Activated CD4-positive, alpha-beta T cell treated with anti-CD3 and anti-CD28 coated beads, Interleukin-10, Interleukin-2, amounts not matched to agents 100 ng/mL and 50 ng/mL, durations not matched to agents 16 hours and 8 hours (primary cell): ENCODE measurements at regions not wholly inside any gene's neighbourhood (a gene's known extent, or its start where the extent isn't known, plus 50 kb on each side); places are given as distances from the start of the nearest gene placed in this dataset.
A peak's percentile ranks its signal among the peaks of the same experiment; 100 is the strongest.
"Not testable (repeated sequence)": the region's sequence is repeated elsewhere in the genome, so short reads cannot be mapped to it uniquely, and the experiment has no call there.

ENCODE experiments used
- DNase-seq: peaks from one replicate; pipeline ENCODE4 v3.0.0-alpha.2; 2020

DNA sequence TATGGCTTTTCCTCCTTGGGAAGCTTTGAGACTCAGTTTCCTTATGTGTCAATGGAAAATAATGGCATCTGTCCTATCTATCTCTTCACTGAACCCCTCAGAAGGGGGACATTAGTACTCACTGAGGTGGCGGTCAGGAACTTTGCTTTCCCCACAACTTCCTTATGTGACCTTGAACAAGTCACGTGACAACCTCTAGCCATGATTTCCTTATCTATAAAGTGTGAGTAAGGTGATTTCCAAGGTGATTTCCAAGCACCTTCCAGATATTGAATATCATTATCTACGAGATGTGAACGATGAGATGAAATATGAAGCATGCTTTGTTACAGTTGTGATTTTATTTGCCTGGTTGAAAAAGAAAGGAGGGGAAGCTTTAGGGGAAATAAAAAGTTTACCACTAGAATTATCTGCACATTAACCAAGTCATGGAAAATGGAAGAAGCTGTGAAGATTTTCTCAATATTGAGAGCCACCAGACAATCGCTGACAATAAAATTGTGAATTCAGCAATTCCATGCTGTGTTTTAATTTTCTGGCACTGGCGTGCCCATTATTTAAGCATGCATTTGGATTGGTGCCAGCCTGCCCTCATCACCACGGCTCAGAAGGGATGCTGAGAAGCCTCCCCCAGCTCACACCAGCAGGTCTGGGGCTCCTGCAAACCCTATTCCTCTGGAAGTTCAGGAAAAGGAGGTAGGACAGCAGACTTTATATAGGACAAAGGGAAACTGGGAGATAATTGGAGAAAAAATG, 255.3 kb downstream of the CD83 start:
- DNase-seq: no peak

DNA sequence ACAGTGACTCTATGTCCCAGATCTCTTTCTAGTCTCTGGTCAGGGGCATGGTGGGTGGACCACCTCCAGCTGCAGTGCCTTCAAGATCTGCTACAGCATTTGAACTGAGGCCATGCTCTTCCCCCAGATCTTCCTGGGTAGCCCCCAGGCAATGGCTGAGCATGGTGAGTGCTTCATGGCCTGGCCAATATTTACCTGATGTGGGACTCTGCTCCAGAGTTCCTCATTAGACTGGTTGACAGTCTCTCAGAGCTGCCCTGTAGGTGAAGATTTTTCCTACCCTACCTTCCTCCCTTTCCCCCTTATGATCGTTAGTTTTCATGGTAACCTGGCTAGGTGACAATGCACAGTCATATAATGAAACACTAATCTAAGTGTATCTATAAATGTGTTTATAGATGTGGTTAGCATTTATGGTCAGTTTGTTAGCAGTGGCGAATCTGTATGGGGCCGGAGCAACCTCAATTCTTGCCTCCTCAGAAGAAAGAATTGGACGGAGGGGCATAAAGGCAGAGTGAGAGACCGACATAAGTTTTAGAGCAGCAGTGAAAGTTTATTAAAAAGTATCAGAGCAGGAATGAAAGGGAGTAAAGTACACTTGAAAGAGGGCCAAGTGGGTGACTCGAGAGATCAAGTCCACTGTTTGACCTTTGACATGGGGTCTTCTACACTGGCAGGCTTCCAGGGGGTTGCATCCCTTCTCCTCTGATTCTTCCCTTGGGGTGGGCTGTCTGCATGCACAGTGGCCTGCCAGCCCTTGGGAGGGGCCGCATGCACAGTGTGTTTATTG, 256.3 kb downstream of the CD83 start:
- DNase-seq: no peak

DNA sequence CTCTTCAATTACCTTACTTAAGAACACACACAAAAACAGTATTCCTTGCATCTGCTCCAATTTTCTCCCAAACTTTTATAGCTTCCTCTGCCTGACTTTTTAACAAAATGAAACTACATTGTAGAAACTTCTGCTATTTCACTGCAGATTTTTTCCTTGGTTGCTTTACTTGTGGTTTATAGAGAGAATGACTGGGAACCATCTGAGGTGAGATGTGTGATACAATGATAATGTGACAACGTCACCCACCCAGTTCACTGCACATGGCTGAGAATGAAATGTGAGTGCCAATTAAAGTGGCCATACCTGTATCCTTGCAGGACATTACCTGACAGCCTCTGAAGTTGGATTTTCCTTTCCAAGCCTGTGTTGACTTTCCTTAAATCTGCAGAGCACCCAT, 258.4 kb downstream of the CD83 start:
- DNase-seq: no peak

DNA sequence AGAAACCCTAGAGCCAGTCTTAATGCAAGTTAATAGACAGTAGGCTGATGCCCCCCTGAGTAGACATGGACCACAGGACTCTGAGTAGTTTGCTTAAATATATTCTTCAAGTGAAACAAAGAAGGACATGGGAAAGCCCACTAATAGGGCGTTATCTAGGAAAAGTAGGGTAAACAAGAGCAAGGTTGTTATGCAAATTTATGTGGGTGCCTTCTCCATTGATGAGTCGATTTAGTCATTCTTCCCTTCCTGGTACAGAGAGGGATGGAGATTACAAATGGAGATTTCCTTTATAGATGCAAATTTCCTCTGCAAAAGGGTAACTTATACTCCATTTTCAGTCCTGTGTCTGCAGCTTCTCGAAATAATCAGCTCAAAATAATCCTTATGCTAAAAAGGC, 262.0 kb downstream of the CD83 start:
- DNase-seq: no peak

DNA sequence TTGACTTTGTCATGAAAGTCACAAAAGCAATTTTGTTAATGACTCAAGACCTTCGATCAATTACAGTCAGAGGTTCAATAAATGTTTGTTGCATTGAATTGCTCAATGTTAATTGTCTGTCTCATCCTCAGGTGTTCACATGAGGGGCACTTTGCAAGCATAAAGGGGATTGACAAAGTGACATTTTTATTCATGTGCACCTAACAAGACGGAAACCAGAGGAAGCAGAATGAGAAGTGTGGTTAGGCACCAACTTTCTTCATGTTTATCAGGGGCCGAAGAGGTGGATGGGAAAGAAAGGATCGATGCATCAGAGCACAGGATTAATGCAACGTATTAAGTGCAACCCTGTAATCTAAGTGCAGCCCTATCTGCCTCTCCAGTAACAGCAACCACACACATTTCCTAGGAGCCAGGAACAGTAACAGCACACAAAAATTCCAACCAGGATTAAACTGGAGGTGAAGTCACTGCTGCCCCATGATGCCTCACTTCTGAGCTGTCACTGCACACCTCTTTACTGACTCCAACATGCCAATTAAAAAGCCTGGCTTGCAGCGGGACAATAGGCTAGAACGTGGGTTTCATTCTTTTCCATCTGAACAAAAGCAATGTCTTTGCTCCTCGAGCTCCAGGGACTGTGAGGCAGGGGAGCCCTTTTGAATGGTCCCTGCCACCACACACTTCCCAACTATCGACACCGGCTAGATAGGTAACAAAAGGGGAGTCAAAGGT, 262.7 kb downstream of the CD83 start:
- DNase-seq: no peak

DNA sequence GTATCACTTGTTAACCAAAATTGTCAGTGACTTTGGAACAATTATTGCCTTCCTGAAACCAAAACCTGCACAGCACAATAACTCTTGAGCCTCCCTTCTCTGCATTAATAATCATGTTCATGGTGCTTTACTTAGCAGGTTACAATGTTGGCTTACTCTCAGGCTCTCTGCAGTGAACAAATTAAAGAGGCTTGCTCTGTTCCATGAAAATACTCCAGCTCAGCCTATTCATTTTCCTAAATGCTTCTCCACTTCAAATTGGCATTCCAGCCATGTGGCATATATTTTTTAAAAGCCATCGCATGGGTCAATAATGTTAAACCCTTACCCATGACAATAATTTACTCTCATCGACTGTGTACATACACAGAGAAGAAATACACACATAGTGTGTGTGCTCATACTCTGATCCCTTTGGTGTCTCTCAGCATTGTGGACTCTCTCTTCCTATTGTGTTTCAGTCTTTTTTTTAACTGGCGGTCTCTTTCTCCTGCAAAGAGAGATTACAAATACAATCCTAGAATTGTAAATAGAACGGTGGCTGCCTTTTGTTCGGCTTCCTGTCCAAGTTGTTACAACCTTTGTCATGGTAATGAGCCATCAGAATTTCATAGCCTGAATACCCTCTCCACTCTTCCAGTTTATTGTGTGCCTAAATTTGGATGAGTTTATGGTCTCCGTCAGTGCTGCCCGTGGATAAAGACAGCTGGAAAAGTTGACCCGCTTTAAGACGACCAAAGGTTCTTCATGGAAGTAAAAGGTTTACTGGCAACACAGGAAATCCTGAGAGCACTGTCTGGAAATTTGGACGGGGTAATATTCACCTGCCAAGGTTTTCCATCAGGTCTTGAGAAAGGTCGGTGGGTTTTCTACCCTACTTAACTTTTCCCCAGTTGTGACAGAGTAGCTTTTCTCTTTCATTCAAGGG, 263.6 kb downstream of the CD83 start:
- DNase-seq: no peak

DNA sequence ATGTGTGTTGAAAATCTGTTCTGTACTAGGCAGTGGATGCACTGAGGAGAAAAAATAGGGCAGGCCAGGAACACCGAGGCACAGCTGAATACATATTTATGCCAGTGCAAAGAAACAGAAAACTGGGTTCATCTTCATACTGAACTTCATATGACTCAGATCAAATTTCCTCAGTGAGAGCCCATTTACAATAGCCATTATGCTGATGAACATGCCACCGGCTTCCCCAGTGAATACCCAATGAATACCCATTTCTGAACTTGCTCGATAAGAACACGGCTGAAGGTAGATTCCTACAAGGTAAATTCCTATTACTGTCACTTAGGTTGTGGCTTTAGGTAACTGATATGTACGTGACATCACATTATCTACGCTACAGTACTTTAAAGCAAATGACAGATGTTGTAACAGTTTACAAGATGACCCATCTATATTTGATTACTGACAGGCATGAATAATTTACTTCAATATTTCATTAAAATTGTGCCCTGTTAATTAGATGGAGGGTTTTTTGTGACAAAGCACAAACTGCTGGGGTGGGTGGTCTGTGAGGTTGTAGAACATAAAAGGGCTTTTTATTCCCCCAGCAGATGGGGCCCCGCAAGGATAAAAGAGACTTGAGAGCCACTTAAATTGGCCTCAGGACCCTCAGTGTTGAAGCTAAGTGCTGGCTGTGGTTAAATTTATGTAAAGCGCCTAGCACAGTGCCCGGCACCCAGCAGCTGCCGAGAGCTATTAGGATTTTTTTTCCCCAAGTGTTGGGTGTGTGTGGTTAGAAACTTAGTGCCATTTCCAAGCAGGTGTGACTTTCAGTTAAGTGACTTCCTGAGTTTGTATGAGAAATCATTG, 264.5 kb downstream of the CD83 start:
- peak; percentile 55 for DNase-seq

DNA sequence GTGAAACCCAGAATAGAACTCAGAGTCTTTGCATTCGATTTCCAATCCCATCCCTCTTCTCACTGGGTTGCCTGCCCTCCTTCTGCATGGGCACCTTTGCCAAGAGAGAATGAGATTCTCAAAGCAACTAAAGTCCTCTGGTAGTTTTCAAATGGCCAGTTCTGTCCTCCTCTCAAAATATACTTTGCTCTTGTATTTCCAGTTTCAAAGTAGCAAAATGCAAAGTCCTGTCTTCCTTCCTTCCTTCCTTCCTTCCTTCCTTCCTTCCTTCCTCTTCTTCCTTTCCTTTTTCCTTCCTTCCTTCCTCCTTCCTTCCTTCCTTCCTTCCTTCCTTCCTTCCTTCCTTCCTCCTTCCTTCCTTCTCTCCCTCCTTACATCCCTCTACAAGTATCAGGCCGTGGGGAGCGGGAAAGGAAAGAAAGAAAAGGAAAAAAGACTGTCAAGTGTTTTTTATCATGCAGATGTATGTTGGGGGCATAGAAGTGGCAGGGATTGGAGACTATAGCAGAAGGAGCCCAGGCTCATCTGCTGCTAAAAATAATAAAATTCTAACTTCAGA, 265.2 kb downstream of the CD83 start:
- DNase-seq: no peak

DNA sequence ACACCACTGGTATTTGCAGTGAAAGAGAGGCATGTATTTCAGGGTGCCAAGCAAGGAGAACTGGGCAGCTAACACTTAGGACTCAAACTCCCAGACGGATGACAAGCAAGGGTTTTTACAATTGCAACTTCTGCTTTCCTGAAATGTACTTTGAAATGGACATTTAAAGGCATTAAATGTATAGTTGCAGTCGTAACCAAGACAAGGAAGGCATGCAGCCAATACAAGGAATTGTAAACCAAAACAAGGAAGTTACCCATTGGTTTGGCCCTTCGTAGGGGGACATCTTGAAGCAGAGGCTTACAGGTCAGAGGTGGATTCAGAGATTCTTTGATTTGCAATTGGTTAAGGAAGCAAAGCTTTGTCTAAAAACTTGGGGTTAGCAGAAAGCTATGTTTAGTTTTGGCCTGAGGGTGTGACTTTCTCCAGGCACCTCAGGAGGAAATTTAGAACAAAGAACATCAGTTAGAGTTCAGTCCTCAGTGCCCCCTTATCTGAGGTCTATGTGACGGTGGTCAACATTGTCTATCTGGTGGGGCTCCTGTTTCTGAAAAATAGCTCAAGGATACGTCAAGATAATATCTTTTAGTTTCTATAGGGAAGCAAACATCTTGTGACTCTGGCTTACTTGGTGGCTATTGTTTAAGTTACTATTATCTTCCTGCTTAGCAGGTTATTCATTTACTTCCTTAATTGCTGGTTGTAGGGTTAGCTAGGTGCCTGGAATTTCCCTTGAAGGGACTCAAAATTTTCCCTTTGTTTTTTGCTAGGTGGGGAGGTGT, 266.0 kb downstream of the CD83 start:
- DNase-seq: no peak

DNA sequence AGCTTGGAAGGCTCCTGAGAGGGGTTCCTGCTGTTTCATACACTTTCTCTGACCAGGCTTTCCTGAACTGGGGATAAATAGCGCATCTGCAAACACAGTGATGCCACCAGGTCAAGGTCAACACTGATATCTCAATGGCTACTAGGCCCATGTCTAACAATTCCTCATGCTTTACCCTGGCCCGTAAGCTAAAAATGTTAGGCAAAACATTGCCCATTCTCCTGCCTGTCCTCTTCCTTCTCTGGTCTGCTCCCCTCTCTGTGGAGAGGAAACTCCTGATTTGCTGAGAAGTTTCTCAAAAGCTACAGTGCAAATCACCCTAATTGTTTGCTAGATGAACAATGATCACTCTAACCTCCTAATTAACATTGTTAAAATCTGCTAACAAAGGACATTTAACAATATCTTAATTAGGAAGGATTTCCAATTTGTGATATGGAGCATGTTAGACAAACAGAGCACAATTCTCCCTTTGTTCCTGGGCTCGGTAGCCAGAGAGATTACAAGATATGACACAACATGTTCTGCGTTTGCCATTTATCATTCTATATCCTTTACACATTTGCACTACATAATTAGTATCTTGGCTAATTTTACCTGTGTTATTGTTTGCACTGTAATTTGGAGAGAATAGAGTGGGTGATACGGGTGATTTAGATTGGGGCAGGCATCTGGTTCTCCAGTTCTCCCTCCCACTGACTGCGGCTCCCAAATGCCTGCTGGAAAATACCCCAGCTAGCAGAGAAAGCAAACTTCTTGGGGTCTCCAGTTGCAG, 266.8 kb downstream of the CD83 start:
- DNase-seq: no peak

DNA sequence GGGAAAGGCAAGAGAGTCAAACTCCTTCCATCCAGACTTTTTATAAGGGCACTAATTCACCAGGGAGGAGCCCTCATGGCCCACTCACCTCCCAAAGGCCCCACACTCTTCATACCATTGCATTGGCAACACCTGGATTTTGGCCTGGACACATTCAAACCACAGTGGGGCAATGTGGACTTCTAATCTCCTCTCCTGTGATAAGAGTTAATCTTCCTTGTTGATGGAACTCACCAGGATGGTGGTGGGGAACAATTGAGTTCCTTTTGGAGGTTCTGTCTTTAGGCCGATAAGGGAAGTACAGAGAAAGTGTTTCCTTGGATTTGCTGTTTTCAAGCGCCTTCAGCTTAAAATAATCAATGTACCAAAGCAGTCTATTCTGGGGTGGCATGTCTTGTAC, 268.7 kb downstream of the CD83 start:
- no peak for DNase-seq

DNA sequence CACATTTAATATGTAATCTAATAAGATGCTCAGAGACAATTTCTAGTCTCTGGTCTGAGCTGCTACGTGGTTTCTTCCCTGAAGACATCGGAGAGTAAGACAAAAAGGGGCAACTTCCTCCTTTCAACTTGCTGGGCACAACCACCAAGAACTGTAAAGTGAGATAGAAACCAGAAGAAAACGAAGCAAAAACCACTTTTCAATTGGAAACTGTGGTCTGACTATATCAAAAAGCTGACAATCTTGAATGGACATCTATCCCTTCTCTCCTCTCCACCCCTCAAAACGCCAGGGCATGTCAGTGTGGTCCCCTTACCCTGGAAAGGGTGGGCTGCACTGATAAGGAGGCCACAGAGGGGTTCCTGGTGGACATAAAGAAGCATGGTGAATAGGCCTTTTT, 269.1 kb downstream of the CD83 start:
- DNase-seq: no peak

DNA sequence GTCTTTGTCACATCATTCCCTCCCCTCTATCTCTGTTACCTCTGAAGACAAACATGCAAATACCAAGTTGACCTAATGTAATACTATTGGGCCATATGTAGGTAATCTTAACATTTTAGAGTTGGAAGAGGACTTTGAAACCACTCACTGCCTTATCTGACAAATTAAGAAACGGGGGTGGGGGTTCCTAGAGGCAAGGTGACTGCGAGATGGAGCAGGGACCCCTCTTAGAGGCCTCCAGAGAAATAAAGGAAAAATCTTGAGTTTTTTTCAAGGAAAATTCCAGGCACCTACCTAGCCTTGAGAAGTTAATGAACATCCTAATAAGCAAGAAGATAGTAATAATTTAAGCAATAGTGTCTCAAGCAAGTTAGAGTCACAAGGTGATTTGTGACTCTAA, 270.8 kb downstream of the CD83 start:
- DNase-seq: no peak

DNA sequence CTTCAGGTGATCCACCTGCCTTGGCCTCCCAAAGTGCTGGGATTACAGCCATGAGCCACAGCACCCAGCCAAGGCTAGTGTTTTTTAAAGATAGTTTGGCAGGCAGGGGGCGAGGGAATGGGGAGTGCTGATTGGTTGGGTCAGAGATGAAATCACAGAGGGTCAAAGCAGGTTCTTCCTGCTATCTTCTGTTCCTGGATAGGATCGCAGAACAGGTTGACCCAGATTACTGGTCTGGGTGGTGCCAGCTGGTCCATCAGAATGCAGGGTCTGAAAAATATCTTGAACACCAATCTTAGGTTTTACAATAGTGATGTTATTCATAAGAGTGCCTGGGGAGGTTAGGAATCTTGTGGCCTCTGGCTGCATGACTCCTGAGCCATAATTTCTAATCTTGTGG, 272.2 kb downstream of the CD83 start:
- DNase-seq: not testable (repeated sequence)

DNA sequence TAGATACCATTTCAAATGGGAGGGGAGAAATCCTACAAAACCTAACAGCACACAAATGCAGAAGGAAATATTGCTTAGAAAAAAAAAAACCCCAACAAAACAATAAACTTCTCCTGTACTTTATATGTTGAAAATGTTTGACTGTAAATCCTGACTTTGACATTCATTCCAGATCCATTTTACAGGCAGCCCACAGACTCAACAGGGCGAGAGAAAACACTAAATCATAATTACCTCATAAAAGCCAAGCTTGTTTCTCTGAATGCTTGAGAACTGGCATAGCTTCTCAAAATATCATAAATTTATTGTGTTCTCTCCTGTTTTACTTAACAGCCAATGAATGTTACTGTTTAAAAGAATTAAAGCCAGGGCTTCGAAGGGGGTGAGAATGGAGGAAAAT, 273.2 kb downstream of the CD83 start:
- no peak for DNase-seq

DNA sequence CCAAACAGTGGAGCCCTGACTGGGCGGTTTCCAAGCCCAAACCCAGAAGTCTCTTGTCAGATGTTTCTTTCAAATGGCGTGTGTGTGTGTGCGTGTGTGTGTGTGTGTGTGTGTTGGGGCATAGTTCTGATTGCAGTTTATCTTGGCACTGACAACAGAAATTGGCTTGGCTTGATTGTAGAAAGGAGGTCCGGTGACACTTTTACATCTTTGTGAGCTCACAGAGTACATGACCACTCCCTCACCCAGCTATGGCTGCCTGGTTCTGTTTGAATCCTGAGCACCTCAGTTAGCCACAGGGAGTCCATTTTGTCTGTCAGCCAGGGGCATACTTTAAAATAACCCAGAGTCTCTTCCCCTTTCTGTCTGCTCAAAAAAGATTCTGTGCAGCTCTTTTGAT, 276.3 kb downstream of the CD83 start:
- DNase-seq: no peak

DNA sequence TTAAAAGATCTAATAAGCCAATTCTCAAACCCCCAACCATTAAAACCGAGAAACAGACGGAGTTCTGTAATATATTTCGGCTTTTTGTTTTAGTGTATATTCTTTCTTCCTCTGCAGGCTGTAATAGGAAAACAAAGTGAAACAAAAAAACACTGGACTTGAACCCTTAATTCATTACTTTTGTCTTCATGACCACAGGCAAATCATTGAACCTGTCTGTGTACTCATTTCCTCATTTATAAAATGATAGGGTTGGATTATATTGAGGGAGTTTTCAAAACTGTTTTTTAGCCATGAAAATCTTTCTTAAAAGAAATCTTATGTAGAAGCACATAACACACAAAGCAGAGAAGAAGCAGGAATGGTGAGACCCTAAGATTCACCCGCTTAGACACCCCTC, 278.8 kb downstream of the CD83 start:
- no peak for DNase-seq

DNA sequence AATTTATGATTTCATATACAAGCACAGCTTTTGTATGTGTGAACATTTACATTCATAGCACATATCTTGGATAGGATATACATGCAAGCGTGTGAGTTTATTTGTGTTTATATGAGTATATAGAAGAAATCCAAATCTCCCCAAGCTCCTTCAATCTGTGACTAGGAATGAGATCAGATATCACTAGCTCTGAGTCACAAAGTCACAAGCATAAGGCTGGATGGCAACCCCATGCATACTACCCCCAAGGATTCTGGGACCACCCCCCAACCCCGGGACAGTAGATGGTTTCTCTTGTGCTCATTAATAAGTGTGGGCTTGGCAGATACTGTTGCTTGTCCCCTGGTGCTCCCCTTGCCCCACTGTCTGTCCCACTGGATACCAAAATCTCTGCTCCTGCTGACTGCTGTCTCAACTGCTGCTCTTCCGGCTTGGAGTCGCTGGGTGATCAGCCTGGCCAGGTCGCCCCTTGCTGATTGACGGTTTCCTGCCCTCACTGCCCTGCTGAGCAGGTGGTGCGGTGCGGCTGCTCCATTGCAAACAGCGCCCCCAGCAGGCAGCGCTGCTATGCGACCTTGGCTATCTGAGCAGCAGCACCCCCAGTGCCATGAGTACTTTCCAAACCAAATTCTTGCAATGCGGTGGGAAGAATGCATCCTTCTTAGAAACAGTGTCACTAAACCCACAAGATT, 279.4 kb downstream of the CD83 start:
- no peak for DNase-seq

DNA sequence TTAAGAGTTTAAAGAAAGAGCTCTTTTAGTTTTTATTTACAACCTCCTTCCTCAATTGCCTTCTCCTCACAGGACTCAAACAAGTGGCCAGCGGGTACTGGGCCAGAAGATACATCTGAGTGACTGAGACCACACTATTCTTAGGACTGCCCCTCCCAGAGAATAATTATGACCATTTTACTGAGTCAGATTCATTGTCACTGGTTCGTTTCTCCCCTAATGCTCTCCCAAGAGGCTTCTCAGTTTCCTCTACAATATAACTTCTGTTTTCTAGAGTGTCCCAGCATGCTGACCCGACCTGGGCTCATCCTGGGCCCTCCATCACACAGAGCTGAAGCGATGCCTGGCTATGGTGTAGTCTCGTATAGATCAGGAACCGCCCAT, 279.9 kb downstream of the CD83 start:
- DNase-seq: no peak
